Muscle of leg (tissue), 3 donors: ENCODE measurements at regions not wholly inside any gene's neighbourhood (a gene's known extent, or its start where the extent isn't known, plus 50 kb on each side); places are given as distances from the start of the nearest gene placed in this dataset.
A peak's percentile ranks its signal among the peaks of the same experiment; 100 is the strongest.

Experiments used
- DNase-seq: peaks from one replicate; pipeline ENCODE4 v3.0.0; 2013
- H3K27ac ChIP-seq: one replicate; pipeline ENCODE4 v1.5.1; 2013; ENCODE audit warnings: mild to moderate bottlenecking, low read length, control low read depth
- H3K27me3 ChIP-seq: one replicate; pipeline ENCODE4 v1.6.1; 2013; ENCODE audit warnings: low read length; ENCODE audit not compliant: control insufficient read depth, insufficient read depth
- H3K36me3 ChIP-seq: one replicate; pipeline ENCODE4 v1.6.1; 2013; ENCODE audit warnings: low read length; ENCODE audit not compliant: control insufficient read depth, insufficient read depth
- H3K4me1 ChIP-seq: one replicate; pipeline ENCODE4 v1.6.1; 2013; ENCODE audit warnings: low read length; ENCODE audit not compliant: control insufficient read depth, insufficient read depth
- H3K4me3 ChIP-seq: one replicate; pipeline ENCODE4 v1.5.1; 2013; ENCODE audit warnings: low read length, control low read depth
- H3K9me3 ChIP-seq: replicated peaks from 2 replicates; pipeline ENCODE4 v1.6.1; 2013; ENCODE audit warnings: low read depth, low read length; ENCODE audit not compliant: control insufficient read depth
- WGBS: methylation state at CpG from one replicate; pipeline ENCODE4 v1.1.5; 2013; ENCODE audit warnings: missing lambda C conversion rate; ENCODE audit not compliant: insufficient coverage; 5-methylcytosine and 5-hydroxymethylcytosine counted together

- no peaks in the 10 kb centered on the region for H3K36me3 ChIP-seq
- H3K4me3 ChIP-seq = no peak overlapping the region
- no peaks in the 10 kb centered on the region for H3K4me1 ChIP-seq
- no CpG with 5 or more reads among the region's 1 CpG for WGBS
- H3K9me3 ChIP-seq = no peaks in the 10 kb centered on the region
- peak; percentile 44 for DNase-seq
- H3K27ac ChIP-seq = no peak overlapping the region
- H3K27me3 ChIP-seq = no peaks in the 10 kb centered on the region
Measured at GRCh38 chr4:24076811-24077210, 187.0 kb upstream of the PPARGC1A start.

- 100% methylated on average over 1 of the region's 7 CpGs for WGBS
- DNase-seq = no peak
- H3K27ac ChIP-seq = no peak overlapping the region
- H3K9me3 ChIP-seq = no peaks in the 10 kb centered on the region
- no peak overlapping the region for H3K4me3 ChIP-seq
- no peaks in the 10 kb centered on the region for H3K4me1 ChIP-seq
- no peaks in the 10 kb centered on the region for H3K36me3 ChIP-seq
- no peaks in the 10 kb centered on the region for H3K27me3 ChIP-seq
Measured at GRCh38 chr4:24073948-24074347, 184.1 kb upstream of the PPARGC1A start.

GRCh38 chr4:24071612-24072372 lies 181.9 kb upstream of the PPARGC1A start:
- Histone ChIP-seq H3K9me3 (no peaks in the 10 kb centered on the region), H3K27me3 (no peaks in the 10 kb centered on the region), H3K4me1 (peaks cover 11% of the 10 kb centered on the region), H3K4me3 (no peak overlapping the region), H3K27ac (no peak overlapping the region), H3K36me3 (no peaks in the 10 kb centered on the region)
- DNase-seq = no peak
- 50% methylated on average over 1 of the region's 2 CpGs for WGBS

GRCh38 chr4:24070117-24070516 lies 180.3 kb upstream of the PPARGC1A start:
- no peak for DNase-seq
- Histone ChIP-seq H3K27me3 (no peaks in the 10 kb centered on the region), H3K4me1 (peaks cover 11% of the 10 kb centered on the region), H3K36me3 (no peaks in the 10 kb centered on the region), H3K9me3 (no peaks in the 10 kb centered on the region), H3K4me3 (no peak overlapping the region), H3K27ac (no peak overlapping the region)
- WGBS = no CpG with 5 or more reads among the region's 2 CpGs

- WGBS = 36% methylated on average over 9 of the region's 13 CpGs
Measured at GRCh38 chr4:24067367-24068193, 177.7 kb upstream of the PPARGC1A start.

GRCh38 chr4:24065974-24066373 lies 176.1 kb upstream of the PPARGC1A start:
- peaks cover 11% of the 10 kb centered on the region for H3K4me1 ChIP-seq
- WGBS = 92% methylated on average over 1 of the region's 9 CpGs
- no peak overlapping the region for H3K4me3 ChIP-seq
- no peaks in the 10 kb centered on the region for H3K9me3 ChIP-seq
- H3K36me3 ChIP-seq = no peaks in the 10 kb centered on the region
- DNase-seq = no peak
- no peak overlapping the region for H3K27ac ChIP-seq
- H3K27me3 ChIP-seq = no peaks in the 10 kb centered on the region

More at GRCh38 chr4:24067367-24068193, 177.7 kb upstream of the PPARGC1A start:
- Histone ChIP-seq H3K9me3 (no peaks in the 10 kb centered on the region), H3K4me1 (peaks cover 11% of the 10 kb centered on the region), H3K36me3 (no peaks in the 10 kb centered on the region), H3K27ac (peak overlapping the region; percentile 62), H3K27me3 (no peaks in the 10 kb centered on the region), H3K4me3 (no peak overlapping the region)
- DNase-seq = peak; percentile 83

GRCh38 chr4:24063731-24064130 lies 173.9 kb upstream of the PPARGC1A start:
- Histone ChIP-seq H3K4me3 (no peak overlapping the region), H3K9me3 (no peaks in the 10 kb centered on the region), H3K4me1 (peaks cover 11% of the 10 kb centered on the region), H3K36me3 (no peaks in the 10 kb centered on the region), H3K27me3 (no peaks in the 10 kb centered on the region), H3K27ac (no peak overlapping the region)
- 50% methylated on average over 4 of the region's 8 CpGs for WGBS
- no peak for DNase-seq

GRCh38 chr4:24060932-24061331 lies 171.1 kb upstream of the PPARGC1A start:
- DNase-seq = no peak
- no peaks in the 10 kb centered on the region for H3K9me3 ChIP-seq
- no peaks in the 10 kb centered on the region for H3K4me1 ChIP-seq
- no peak overlapping the region for H3K4me3 ChIP-seq
- no peaks in the 10 kb centered on the region for H3K27me3 ChIP-seq
- no peak overlapping the region for H3K27ac ChIP-seq
- 67% methylated on average over 2 of the region's 3 CpGs for WGBS
- H3K36me3 ChIP-seq = no peaks in the 10 kb centered on the region

GRCh38 chr4:24059839-24060238 lies 170.0 kb upstream of the PPARGC1A start:
- no peaks in the 10 kb centered on the region for H3K4me1 ChIP-seq
- H3K9me3 ChIP-seq = no peaks in the 10 kb centered on the region
- H3K27me3 ChIP-seq = no peaks in the 10 kb centered on the region
- DNase-seq = no peak
- no peak overlapping the region for H3K4me3 ChIP-seq
- no peaks in the 10 kb centered on the region for H3K36me3 ChIP-seq
- WGBS = 80% methylated on average over 2 of the region's 5 CpGs
- no peak overlapping the region for H3K27ac ChIP-seq

- Histone ChIP-seq H3K36me3 (no peaks in the 10 kb centered on the region), H3K27ac (no peak overlapping the region), H3K4me1 (no peaks in the 10 kb centered on the region), H3K9me3 (no peaks in the 10 kb centered on the region), H3K4me3 (no peak overlapping the region), H3K27me3 (no peaks in the 10 kb centered on the region)
- WGBS = 72% methylated on average over 5 of the region's 10 CpGs
- DNase-seq = no peak
Measured at GRCh38 chr4:24057915-24058559, 168.2 kb upstream of the PPARGC1A start.
